Panc1 (cell line): ENCODE measurements at regions not wholly inside any gene's neighbourhood (a gene's known extent, or its start where the extent isn't known, plus 50 kb on each side); places are given as distances from the start of the nearest gene placed in this dataset.

Experiments used
- POLR2AphosphoS5 ChIP-seq: IDR thresholded peaks from 2 replicates; pipeline ENCODE4 v1.6.1; 2012; ENCODE audit warnings: mild to moderate bottlenecking, low read depth, low read length, moderate library complexity
- REST ChIP-seq, 2 experiments: IDR thresholded peaks; 2 replicates each; pipeline ENCODE4 v1.6.1; 2011 to 2012; ENCODE audit warnings: low read depth in 2 of 2, control low read depth in 1 of 2, low read length in 1 of 2, mild to moderate bottlenecking in 1 of 2, moderate library complexity in 1 of 2; ENCODE audit not compliant: insufficient read depth in 1 of 2
- SIN3A ChIP-seq: IDR thresholded peaks from 2 replicates; pipeline ENCODE4 v1.6.1; 2012; ENCODE audit warnings: low read depth, mild to moderate bottlenecking, low read length, moderate library complexity, borderline replicate concordance; ENCODE audit not compliant: insufficient read depth
- TF ChIP-seq, protein P1 (sequence below): fragments of 450-650 bp; IDR thresholded peaks from 2 replicates; pipeline ENCODE4 v1.5.1; 2017; ENCODE audit warnings: mild to moderate bottlenecking

DNA sequence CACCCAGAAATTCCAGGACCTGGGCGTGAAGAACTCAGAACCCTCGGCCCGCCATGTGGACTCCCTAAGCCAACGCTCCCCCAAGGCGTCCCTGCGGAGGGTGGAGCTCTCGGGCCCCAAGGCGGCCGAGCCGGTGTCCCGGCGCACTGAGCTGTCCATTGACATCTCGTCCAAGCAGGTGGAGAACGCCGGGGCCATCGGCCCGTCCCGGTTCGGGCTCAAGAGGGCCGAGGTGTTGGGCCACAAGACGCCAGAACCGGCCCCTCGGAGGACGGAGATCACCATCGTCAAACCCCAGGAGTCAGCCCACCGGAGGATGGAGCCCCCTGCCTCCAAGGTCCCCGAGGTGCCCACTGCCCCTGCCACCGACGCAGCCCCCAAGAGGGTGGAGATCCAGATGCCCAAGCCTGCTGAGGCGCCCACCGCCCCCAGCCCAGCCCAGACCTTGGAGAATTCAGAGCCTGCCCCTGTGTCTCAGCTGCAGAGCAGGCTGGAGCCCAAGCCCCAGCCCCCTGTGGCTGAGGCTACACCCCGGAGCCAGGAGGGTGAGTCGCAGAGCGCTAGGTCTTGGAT lies 261.5 kb downstream of the SEC14L1 start:
- TF ChIP-seq, protein P1, sequence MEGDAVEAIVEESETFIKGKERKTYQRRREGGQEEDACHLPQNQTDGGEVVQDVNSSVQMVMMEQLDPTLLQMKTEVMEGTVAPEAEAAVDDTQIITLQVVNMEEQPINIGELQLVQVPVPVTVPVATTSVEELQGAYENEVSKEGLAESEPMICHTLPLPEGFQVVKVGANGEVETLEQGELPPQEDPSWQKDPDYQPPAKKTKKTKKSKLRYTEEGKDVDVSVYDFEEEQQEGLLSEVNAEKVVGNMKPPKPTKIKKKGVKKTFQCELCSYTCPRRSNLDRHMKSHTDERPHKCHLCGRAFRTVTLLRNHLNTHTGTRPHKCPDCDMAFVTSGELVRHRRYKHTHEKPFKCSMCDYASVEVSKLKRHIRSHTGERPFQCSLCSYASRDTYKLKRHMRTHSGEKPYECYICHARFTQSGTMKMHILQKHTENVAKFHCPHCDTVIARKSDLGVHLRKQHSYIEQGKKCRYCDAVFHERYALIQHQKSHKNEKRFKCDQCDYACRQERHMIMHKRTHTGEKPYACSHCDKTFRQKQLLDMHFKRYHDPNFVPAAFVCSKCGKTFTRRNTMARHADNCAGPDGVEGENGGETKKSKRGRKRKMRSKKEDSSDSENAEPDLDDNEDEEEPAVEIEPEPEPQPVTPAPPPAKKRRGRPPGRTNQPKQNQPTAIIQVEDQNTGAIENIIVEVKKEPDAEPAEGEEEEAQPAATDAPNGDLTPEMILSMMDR, result no peak
- TF ChIP-seq SIN3A, result no peak
- no peak for TF ChIP-seq REST (IDR thresholded peaks at IDR 0.05; ENCODE audit: insufficient read depth in 1 of 2, low read depth in 2 of 2, low read length in 1 of 2)
- peak; percentile 22; the same call in 1 of the 2 replicates for TF ChIP-seq POLR2AphosphoS5
